Endothelial cell of umbilical vein (primary cell): ENCODE measurements at regions not wholly inside any gene's neighbourhood (a gene's known extent, or its start where the extent isn't known, plus 50 kb on each side); places are given as distances from the start of the nearest gene placed in this dataset.

ENCODE experiments used
- BruUV-seq: library from RNA; stranded (reverse); fragments of 400-500 nt; replicated peaks from 2 replicates; lab custom pipeline; 2021; lab: Mats Ljungman, UMichigan
- CTCF ChIA-PET: fragments of 300-600, 350-600 bp; sonication (Branson Sonifier 250); formaldehyde crosslinking; loops from one replicate; lab custom pipeline; 2021; ENCODE audit warnings: antibody characterized with exemption, inconsistent platforms; lab: Charles Lee
- POLR2A ChIA-PET: fragments of 300-600, 350-600 bp; sonication (Branson Sonifier 250); formaldehyde crosslinking; loops from one replicate; lab custom pipeline; 2021; ENCODE audit warnings: antibody characterized with exemption, inconsistent platforms; lab: Charles Lee
- DNase-seq: peaks from one replicate; pipeline ENCODE4 v3.0.0-alpha.2; 2011; ENCODE audit warnings: low read depth, low spot score
- FAIRE-seq: peaks from 2 replicates; lab custom pipeline; 2011; peaks lifted over from hg19 to GRCh38; lab: Jason Lieb, UNC
- H2AFZ ChIP-seq: 2 replicates; pipeline ENCODE4 v1.6.0; 2012; ENCODE audit warnings: low read depth, low read length, control low read depth, inconsistent platforms
- H3K27ac ChIP-seq: 2 replicates; pipeline ENCODE4 v1.5.1; 2011; ENCODE audit warnings: low read depth, mild to moderate bottlenecking, control low read depth, low read length, moderate library complexity; ENCODE audit not compliant: insufficient read depth
- H3K27me3 ChIP-seq, 2 experiments: 2 replicates each; pipeline versions ENCODE4 v1.6.0 to v1.6.1; 2011; ENCODE audit warnings: low read length in 2 of 2, mixed read lengths in 1 of 2; ENCODE audit not compliant: control insufficient read depth in 2 of 2, insufficient read depth in 2 of 2
- H3K36me3 ChIP-seq, 2 experiments: 2 replicates in 1 of 2; 3 replicates in 1 of 2; pipeline ENCODE4 v1.5.1; 2011; ENCODE audit warnings: low read length in 2 of 2, mild to moderate bottlenecking in 1 of 2, moderate library complexity in 1 of 2; ENCODE audit not compliant: control insufficient read depth in 2 of 2, insufficient read depth in 2 of 2; ENCODE audit errors: extremely low read depth in 1 of 2
- H3K4me1 ChIP-seq: 3 replicates; pipeline ENCODE4 v1.5.1; 2011; ENCODE audit warnings: mild to moderate bottlenecking, low read length; ENCODE audit not compliant: control insufficient read depth, insufficient read depth; ENCODE audit errors: extremely low read depth
- H3K4me2 ChIP-seq: 2 replicates; pipeline ENCODE4 v1.6.1; 2011; ENCODE audit warnings: low read length, control low read depth, mixed read lengths; ENCODE audit not compliant: insufficient read depth
- H3K4me3 ChIP-seq, 3 experiments: fragments of 200-600 bp in 1 of 3; sonication (generic), shearing (Covaris generic) in 1 of 3; replicated peaks in 1 of 3; 2 replicates each; pipeline ENCODE4 v1.5.1; 2011 to 2016; ENCODE audit warnings: control low read depth in 3 of 3, low read length in 3 of 3, mild to moderate bottlenecking in 2 of 3, inconsistent platforms in 1 of 3, low read depth in 1 of 3, moderate library complexity in 1 of 3; ENCODE audit not compliant: insufficient read depth in 1 of 3
- H3K79me2 ChIP-seq: 2 replicates; pipeline ENCODE4 v1.6.0; 2012; ENCODE audit warnings: low read length, inconsistent platforms; ENCODE audit not compliant: control insufficient read depth, insufficient read depth
- H3K9ac ChIP-seq: replicated peaks from 2 replicates; pipeline ENCODE3; 2011; ENCODE audit warnings: low read length, control low read depth; ENCODE audit not compliant: insufficient read depth; ENCODE audit errors: extremely low read depth
- H3K9me1 ChIP-seq: replicated peaks from 3 replicates; pipeline ENCODE4 v1.6.0; 2011; ENCODE audit warnings: mild to moderate bottlenecking, low read length; ENCODE audit not compliant: control insufficient read depth, insufficient read depth; ENCODE audit errors: extremely low read depth
- H3K9me3 ChIP-seq: replicated peaks from 2 replicates; pipeline ENCODE4 v1.5.1; 2012; ENCODE audit warnings: low read length, inconsistent platforms; ENCODE audit not compliant: control insufficient read depth, insufficient read depth
- H4K20me1 ChIP-seq: replicated peaks from 2 replicates; pipeline ENCODE3; 2011; ENCODE audit warnings: mild to moderate bottlenecking, low read length; ENCODE audit not compliant: control insufficient read depth, insufficient read depth; ENCODE audit errors: extremely low read depth
- EZH2 ChIP-seq: IDR thresholded peaks from 2 replicates; pipeline ENCODE4 v1.6.1; 2012; ENCODE audit warnings: borderline replicate concordance, low read depth, mild to moderate bottlenecking, moderate library complexity, low read length, inconsistent platforms; ENCODE audit not compliant: severe bottlenecking
- FOS ChIP-seq: IDR thresholded peaks from 2 replicates; pipeline ENCODE4 v1.6.1; 2011; ENCODE audit warnings: mild to moderate bottlenecking, low read length, moderate library complexity, borderline replicate concordance; ENCODE audit not compliant: insufficient read depth
- GATA2 ChIP-seq: IDR thresholded peaks from 2 replicates; pipeline ENCODE4 v1.7.0; 2011; ENCODE audit warnings: low read depth, mild to moderate bottlenecking, moderate library complexity, mixed read lengths, low read length; ENCODE audit not compliant: insufficient read length, insufficient read depth
- JUN ChIP-seq: IDR thresholded peaks from 2 replicates; pipeline ENCODE4 v1.6.1; 2011; ENCODE audit warnings: borderline replicate concordance, low read depth; ENCODE audit not compliant: insufficient read length, insufficient read depth
- MAX ChIP-seq: IDR thresholded peaks from 2 replicates; pipeline ENCODE4 v1.6.1; 2011; ENCODE audit not compliant: insufficient read depth, insufficient read length
- MYC ChIP-seq: IDR thresholded peaks from one replicate; pipeline ENCODE4 v1.6.1; 2011; ENCODE audit warnings: mild to moderate bottlenecking, low read depth, low read length
- POLR2A ChIP-seq: IDR thresholded peaks from 2 replicates; pipeline ENCODE4 v1.6.1; 2012; ENCODE audit warnings: low read depth, mild to moderate bottlenecking, control low read depth, low read length
- POLR2AphosphoS5 ChIP-seq: IDR thresholded peaks from 2 replicates; pipeline ENCODE4 v1.6.1; 2012; ENCODE audit warnings: low read depth, mild to moderate bottlenecking, control low read depth, low read length, moderate library complexity; ENCODE audit not compliant: insufficient read depth
- dilution Hi-C: fragments of 300-500 bp; cut with MboI; formaldehyde crosslinking; loops from one replicate; pipeline ENCODE4 v1.15.0; 2019; ENCODE audit warnings: low sequenced_read_pairs; ENCODE audit not compliant: extremely low pct_ligation_motif_present
- intact Hi-C: fragments of 100-400 bp; cut with micrococcal nuclease; formaldehyde crosslinking; loops from one replicate; pipeline ENCODE4 v1.10.0; 2022
- TF ChIP-seq, protein P1 (sequence below), 2 donors: IDR thresholded peaks; 1 replicate in 1 of 2; 2 replicates in 1 of 2; pipeline ENCODE4 v1.5.1; 2011; ENCODE audit warnings: low read length in 2 of 2, mild to moderate bottlenecking in 2 of 2, moderate library complexity in 2 of 2, control low read depth in 1 of 2, inconsistent platforms in 1 of 2, low read depth in 1 of 2; ENCODE audit not compliant: insufficient read depth in 1 of 2; ENCODE audit errors: extremely low read depth in 1 of 2

DNA sequence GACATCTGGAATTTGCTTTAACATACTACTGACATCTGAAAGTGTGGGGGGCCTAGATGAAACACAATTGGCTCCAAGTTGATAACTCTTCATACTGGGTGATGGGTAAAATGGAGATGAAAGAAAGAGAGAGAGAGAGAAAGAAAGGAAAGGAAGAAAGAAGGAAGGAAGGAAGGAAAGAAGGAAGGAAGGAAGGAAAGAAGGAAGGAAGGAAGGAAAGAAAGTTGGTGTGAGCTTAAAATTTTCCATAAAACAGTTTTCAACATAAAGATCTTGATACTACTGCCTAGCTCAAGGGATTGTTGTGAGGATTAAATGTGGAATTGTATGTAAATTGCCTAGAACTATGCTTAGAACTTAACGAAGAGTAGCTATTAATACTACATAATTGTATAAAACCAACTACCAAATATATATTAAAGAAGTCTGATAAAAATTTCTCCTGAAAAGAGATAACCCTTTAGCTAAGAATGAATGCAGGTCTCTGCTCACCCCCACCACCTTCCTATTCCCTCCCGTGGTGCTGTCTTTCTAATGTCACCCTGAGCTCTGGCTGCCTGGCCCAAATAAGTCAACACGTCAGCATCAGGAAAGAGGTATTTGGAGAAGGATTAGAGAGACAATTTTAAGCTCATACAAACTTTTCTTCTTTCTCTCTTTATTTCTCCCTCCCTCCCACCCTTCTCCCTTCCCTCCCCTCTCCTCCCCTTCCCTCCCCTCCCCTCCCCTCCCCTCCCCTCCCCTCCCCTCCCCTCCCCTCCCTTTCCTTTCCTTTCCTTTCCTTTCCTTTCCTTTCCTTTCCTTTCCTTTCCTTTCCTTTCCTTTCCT, 89.3 kb upstream of the SGIP1 start:
- no peaks in the 10 kb centered on the region for H4K20me1 ChIP-seq
- TSS peak; percentile 31 for BruUV-seq
- no peaks in the 10 kb centered on the region for H3K36me3 ChIP-seq
- ChIA-PET CTCF (interaction anchor here (0.8 to 6.5 kb wide), 21 partner anchors 9 to 484 kb away, joined by 3 to 186 read pairs (median 29); no protein-coding TSS in a partner anchor), POLR2A (no interaction called here)
- H3K27me3 ChIP-seq = no peaks in the 10 kb centered on the region
- no peak for TF ChIP-seq POLR2A
- TF ChIP-seq POLR2AphosphoS5 = no peak
- no peak for TF ChIP-seq MAX
- TF ChIP-seq, protein P1, sequence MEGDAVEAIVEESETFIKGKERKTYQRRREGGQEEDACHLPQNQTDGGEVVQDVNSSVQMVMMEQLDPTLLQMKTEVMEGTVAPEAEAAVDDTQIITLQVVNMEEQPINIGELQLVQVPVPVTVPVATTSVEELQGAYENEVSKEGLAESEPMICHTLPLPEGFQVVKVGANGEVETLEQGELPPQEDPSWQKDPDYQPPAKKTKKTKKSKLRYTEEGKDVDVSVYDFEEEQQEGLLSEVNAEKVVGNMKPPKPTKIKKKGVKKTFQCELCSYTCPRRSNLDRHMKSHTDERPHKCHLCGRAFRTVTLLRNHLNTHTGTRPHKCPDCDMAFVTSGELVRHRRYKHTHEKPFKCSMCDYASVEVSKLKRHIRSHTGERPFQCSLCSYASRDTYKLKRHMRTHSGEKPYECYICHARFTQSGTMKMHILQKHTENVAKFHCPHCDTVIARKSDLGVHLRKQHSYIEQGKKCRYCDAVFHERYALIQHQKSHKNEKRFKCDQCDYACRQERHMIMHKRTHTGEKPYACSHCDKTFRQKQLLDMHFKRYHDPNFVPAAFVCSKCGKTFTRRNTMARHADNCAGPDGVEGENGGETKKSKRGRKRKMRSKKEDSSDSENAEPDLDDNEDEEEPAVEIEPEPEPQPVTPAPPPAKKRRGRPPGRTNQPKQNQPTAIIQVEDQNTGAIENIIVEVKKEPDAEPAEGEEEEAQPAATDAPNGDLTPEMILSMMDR (IDR thresholded peaks at IDR 0.05; ENCODE audit: extremely low read depth in 1 of 2, insufficient read depth in 1 of 2, low read depth in 1 of 2, low read length in 2 of 2) = no peak
- TF ChIP-seq JUN = no peak
- TF ChIP-seq EZH2 = no peak
- TF ChIP-seq MYC = no peak
- TF ChIP-seq FOS = no peak
- no peak for TF ChIP-seq GATA2
- intact Hi-C loops = loop anchor here (5.0 to 10.0 kb wide), 6 partner anchors 118 to 1380 kb away; no protein-coding TSS in a partner anchor
- peaks cover 14% of the 10 kb centered on the region for H3K4me1 ChIP-seq
- no peaks in the 10 kb centered on the region for H3K9me1 ChIP-seq
- DNase-seq (no peak), FAIRE-seq (no peak)
- dilution Hi-C loops = no loop called here
- H2AFZ ChIP-seq = no peak overlapping the region
- no peaks in the 10 kb centered on the region for H3K9me3 ChIP-seq
- peak overlapping the region; percentile 1 for H3K9ac ChIP-seq
- H3K27ac ChIP-seq = no peak overlapping the region
- no peaks in the 10 kb centered on the region for H3K79me2 ChIP-seq
- H3K4me2 ChIP-seq = no peak overlapping the region
- H3K4me3 ChIP-seq = no peak overlapping the region
